ENCODE measurements at regions not wholly inside any gene's neighbourhood (a gene's known extent, or its start where the extent isn't known, plus 50 kb on each side); places are given as distances from the start of the nearest gene placed in this dataset.

GRCh38 chr18:51391731-51392130 lies 194.2 kb upstream of the MEX3C start:
- no peaks in the 10 kb centered on the region for H3K23me2 ChIP-seq (ENCODE audit: insufficient read length, low read depth, low read length, poor library complexity, severe bottlenecking)
- H3K56ac ChIP-seq (ENCODE audit: insufficient read length, low read depth, low read length), result no peak overlapping the region
- H2BK20ac ChIP-seq (ENCODE audit: low read depth, low read length, poor library complexity, severe bottlenecking), result no peak overlapping the region
- no peak overlapping the region for H4K91ac ChIP-seq (ENCODE audit: insufficient read length, low read depth, low read length)
- no peak overlapping the region for H3K27ac ChIP-seq (ENCODE audit: insufficient read length, low read depth, low read length)
- H3K23ac ChIP-seq (ENCODE audit: insufficient read length, low read depth, low read length), result no peak overlapping the region
- no peak overlapping the region for H3K4ac ChIP-seq (ENCODE audit: low read depth, low read length)
- Mint-ChIP-seq H3K4me1 (peaks cover 4 to 5% of the 10 kb centered on the region in 2 experiments; a peak in 2 of 4 replicates), H3K36me3 (ENCODE audit: insufficient read depth in 1 of 3, low read depth in 3 of 3) (peaks cover 0 to 13% (median 0%) of the 10 kb centered on the region in 3 experiments; a peak in 3 of 7 replicates), H3K27ac (peak overlapping the region in 1 of 3 experiments; percentile 16; a peak in 1 of 7 replicates), H3K9me3 (peaks cover 2 to 4% of the 10 kb centered on the region in 2 experiments; a peak in 2 of 5 replicates), H3K4me3 (no peak overlapping the region), H3K27me3 (ENCODE audit: low read depth) (no peaks in the 10 kb centered on the region)
- no peaks in the 10 kb centered on the region for H3K27me3 ChIP-seq (ENCODE audit: insufficient read depth, low read length)
- no peak overlapping the region for H3T11ph ChIP-seq (ENCODE audit: low read length)
- H3K4me2 ChIP-seq (ENCODE audit: insufficient read depth, insufficient read length, low read length), result no peak overlapping the region
- H3K9me3 ChIP-seq (ENCODE audit: control insufficient read depth, low read depth, low read length), result peaks cover 10% of the 10 kb centered on the region
- no peak overlapping the region for H3K18ac ChIP-seq (ENCODE audit: insufficient read length, low read depth, low read length)
- no peaks in the 10 kb centered on the region for H4K20me1 ChIP-seq (ENCODE audit: control insufficient read depth, insufficient read depth, insufficient read length)
- H3K4me1 ChIP-seq (ENCODE audit: insufficient read depth, low read length), result no peaks in the 10 kb centered on the region
- H3K79me2 ChIP-seq (ENCODE audit: insufficient read depth, low read length), result no peaks in the 10 kb centered on the region
- H2AK5ac ChIP-seq (ENCODE audit: insufficient read length, low read length), result no peak overlapping the region
- H3K14ac ChIP-seq (ENCODE audit: insufficient read depth, low read length), result no peak overlapping the region
- no peak overlapping the region for H4K8ac ChIP-seq (replicated peaks; ENCODE audit: insufficient read length, low read depth, low read length)
- H4K5ac ChIP-seq (ENCODE audit: insufficient read length, low read depth, low read length), result no peak overlapping the region
- no peak overlapping the region for H2BK5ac ChIP-seq (ENCODE audit: insufficient read length, low read length)
- no peak overlapping the region for H2AFZ ChIP-seq (ENCODE audit: low read length)
- H3K9ac ChIP-seq (ENCODE audit: extremely low read depth, insufficient read length, low read length), result no peak overlapping the region
- no peak overlapping the region for H2BK120ac ChIP-seq (ENCODE audit: low read depth, low read length, poor library complexity, severe bottlenecking)
- no peak overlapping the region for H2BK12ac ChIP-seq (ENCODE audit: insufficient read length, low read depth, low read length)
- no CpG with 5 or more reads among the region's 5 CpGs for WGBS (ENCODE audit: extremely low coverage, insufficient read length, low lambda C conversion rate)
- DNase-seq, result no peak
- TF ChIP-seq CTCF (conservative IDR thresholded peaks at IDR 0.05), result no peak
- H3K79me1 ChIP-seq (ENCODE audit: insufficient read depth, low read depth, low read length, poor library complexity, severe bottlenecking), result no peaks in the 10 kb centered on the region
- H2BK15ac ChIP-seq (ENCODE audit: low read depth, low read length), result no peak overlapping the region
